Sigmoid colon (tissue), 4 donors: ENCODE measurements at regions not wholly inside any gene's neighbourhood (a gene's known extent, or its start where the extent isn't known, plus 50 kb on each side); places are given as distances from the start of the nearest gene placed in this dataset.

Experiments
- POLR2AphosphoS5 ChIP-seq, 4 donors: sonication (generic); formaldehyde crosslinking; IDR thresholded peaks; one replicate each; pipeline ENCODE4 v1.6.1; 2017; ENCODE audit warnings: antibody characterized with exemption in 4 of 4
- TF ChIP-seq, protein P1 (sequence below), 4 experiments: fragments of 450-650 bp in 3 of 4; fragments of 200-600 bp in 1 of 4; IDR thresholded peaks; one replicate each; pipeline ENCODE4 v1.5.1; 2016 to 2019; ENCODE audit warnings: antibody characterized with exemption in 4 of 4, mild to moderate bottlenecking in 3 of 4, moderate library complexity in 2 of 4

DNA sequence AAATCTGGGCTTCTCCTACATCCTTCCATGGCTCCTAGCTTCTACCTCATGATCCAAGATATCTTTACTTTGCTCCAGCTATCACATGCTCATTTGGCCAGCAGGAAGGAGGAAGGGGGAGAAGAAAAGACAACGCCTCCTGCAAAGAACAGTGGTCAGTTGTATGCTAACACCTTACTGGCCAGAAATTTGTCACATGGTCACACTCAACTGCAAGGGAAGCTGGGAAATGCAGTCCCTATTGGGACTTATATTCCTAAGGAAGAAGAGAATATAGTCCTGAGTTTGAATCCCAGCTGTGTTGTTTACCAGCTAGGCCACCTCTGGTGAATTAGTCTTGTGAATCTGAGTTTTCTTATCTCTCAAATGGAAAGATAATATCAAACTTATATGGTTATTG, 272.0 kb downstream of the BLID start:
- TF ChIP-seq POLR2AphosphoS5 (IDR thresholded peaks at IDR 0.05), result no peak
- TF ChIP-seq, protein P1, sequence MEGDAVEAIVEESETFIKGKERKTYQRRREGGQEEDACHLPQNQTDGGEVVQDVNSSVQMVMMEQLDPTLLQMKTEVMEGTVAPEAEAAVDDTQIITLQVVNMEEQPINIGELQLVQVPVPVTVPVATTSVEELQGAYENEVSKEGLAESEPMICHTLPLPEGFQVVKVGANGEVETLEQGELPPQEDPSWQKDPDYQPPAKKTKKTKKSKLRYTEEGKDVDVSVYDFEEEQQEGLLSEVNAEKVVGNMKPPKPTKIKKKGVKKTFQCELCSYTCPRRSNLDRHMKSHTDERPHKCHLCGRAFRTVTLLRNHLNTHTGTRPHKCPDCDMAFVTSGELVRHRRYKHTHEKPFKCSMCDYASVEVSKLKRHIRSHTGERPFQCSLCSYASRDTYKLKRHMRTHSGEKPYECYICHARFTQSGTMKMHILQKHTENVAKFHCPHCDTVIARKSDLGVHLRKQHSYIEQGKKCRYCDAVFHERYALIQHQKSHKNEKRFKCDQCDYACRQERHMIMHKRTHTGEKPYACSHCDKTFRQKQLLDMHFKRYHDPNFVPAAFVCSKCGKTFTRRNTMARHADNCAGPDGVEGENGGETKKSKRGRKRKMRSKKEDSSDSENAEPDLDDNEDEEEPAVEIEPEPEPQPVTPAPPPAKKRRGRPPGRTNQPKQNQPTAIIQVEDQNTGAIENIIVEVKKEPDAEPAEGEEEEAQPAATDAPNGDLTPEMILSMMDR (IDR thresholded peaks at IDR 0.05), result no peak
